GM21825 (cell line): ENCODE measurements at regions not wholly inside any gene's neighbourhood (a gene's known extent, or its start where the extent isn't known, plus 50 kb on each side); places are given as distances from the start of the nearest gene placed in this dataset.

Experiments used
- ATAC-seq: cut with Tn5 transposase; IDR thresholded peaks from one replicate; pipeline ENCODE4 v1.9.1; 2021; ENCODE audit warnings: mild to moderate bottlenecking, moderate library complexity; ENCODE audit not compliant: unreplicated experiment

DNA sequence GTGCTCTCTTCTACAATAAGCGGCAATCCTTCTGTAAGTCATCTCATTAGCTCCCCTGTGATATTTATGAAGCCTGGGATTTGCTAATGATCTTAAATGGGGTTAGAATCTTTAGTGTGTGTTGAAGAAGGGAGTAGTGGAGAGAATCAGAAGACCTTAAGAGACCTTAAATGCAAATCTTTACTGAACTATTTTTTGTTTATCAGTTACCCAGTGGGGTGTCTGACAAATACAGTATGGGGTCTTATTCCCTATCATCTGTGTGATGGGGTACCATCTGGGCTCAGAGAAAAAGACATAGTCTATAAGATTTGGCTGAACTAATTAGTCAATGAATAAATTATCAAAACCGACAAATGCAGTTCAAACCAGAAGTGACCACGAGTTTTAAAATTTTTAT is 378.4 kb upstream of the SGCD start:
- no peak for ATAC-seq

DNA sequence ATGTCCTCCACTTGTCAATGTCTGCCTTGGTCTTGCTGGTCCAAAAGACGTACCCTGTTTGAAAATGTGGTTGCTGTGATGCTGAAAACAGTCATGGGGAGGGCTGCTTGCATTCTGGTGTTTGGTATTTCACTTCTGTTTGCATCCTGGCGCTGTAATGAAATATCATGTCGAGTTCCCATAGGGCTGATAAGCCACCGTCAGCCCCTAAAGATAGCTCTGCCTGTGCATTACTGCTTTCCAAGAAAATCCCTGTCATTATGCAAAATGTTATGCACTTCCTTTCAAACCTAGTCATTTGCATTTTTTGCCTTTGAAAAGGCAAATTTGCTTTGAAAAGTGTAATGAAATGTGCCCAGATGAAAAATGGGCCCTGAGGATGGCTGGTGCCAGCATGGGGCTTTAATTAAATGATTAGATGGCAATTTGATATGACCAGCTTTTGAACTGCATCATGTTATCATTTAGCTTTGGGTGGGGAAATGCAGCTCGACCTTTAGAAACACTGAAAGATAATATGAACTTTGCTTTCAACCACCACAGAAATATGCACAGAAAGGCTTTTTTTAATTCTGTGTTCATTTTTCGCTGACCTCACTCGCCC is 374.4 kb upstream of the SGCD start:
- no peak for ATAC-seq

DNA sequence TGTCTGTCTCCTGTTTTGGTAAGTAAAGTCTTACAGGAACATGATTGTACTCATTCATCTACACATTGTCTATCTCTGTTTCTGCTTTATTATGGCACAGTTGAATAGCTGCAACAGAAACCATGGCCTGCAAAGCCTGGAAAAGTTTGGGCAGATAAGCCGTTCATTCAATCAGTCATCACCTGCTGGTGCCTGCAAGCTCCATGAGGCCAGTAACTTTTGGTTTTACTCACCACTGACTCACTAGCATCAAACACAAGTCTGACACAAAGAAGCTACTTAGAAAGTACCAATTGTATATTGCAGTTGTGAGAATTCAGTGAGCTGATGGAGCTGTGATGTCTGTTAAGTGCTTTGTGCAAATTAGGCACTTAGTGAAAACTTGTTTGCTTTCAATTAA is 373.6 kb upstream of the SGCD start:
- ATAC-seq = no peak

DNA sequence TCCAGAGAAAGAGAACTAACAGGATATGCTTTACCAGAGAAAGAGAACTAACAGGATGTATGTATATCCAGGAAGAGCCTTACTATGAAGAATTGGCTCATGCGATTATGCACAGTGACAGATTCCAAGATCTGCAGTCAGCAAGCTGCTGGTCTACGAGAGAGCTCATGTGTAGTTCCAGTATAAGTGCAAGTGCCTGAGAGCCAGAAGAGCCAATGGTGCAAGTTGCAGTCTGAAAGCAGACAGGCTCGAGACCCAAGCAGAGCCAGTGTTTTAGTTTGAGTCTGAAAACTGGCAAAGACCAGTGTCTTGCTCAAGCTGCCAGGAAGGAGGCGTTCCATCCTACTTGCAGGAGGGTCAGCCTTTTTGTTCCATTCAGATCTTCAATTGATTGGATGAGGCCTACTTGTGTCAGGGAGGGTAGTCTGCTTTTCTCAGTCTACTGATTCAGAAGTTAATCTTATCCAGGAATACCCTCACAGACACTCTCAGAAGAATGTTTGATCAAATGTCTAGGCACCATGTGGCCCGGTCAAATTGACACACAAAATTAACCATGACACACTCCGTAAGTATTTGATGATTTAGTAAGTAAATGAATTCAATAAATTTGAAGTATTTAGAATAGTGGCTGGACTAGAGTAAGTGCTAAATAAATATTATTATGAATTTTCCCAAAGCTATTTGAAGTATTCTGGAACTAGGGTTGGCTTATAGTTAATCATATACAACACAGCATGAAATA is 372.1 kb upstream of the SGCD start:
- ATAC-seq = no peak

DNA sequence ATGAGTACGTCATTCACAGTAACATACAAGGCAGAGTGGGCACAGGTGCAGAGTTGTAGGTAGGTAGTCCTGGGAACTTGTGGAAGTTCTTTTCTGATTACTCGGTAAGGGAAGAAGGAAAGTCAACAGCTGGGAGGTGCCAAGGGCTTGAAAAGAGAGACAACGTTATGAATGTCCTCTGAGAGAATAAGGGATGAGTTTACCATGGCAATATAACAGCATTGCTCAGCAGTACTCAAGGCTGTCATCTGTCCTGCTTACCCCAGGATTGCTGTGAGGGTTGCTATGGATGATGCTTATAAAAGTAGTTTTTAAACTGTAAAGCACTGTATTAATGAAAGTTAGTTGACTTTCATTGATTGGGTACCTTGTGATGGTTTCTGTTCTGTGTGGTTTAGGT is 369.1 kb upstream of the SGCD start:
- no peak for ATAC-seq

DNA sequence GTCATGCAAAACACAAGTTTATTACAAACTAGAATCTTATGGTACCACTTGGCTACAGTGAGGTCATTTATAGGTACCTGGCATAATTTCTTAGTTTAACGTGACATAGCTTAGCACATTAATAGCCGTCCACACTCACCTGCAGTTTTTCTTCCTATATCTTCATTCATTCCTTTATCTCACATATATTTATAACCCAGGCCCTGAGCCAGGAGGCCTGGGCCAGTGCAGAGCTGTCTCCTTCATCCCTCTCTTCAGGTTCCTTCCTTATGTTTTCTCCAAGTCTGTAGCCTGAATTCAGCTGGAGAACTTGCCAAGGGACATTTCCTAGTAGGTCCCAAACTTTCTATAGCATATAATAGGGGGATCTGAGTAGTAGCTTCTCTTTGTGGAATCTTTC is 367.9 kb upstream of the SGCD start:
- no peak for ATAC-seq

DNA sequence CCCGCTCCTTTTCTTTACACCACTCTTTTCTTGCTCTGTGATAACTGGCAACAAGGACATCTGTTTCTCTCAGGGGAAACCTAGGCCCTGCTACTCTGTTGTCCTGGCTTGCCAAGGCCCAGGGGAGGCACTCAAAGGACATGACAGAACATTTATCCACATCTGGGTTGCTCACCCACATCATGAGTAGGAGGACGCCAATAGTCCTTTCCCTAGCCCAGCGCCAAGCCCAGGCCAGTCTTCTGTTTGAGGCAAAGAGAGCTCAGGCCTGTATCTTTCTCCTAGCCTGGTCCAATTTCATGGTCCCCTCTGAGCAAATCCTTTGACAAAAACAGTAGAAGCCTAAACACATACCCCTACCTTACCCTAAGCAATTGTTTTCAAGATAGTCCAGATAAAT is 366.8 kb upstream of the SGCD start:
- ATAC-seq = no peak

DNA sequence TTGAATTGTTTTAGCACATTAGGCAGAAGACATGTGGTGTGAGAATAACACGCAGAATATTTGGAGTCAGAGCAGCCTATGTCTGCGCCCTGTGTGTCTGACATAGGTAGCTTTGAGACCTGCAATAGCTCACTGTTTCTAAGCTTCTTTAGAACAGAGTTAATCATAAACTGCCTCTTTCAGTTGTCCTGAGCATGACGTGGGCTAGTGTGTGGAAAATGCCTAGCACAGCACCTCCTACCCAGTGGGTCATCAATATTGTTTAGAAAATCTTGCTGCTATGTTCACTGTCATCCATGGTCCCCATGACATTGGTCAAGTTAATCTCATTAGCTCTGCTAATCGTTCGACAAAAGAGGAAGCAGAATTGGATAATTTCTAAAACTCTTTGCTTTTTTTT is 357.4 kb upstream of the SGCD start:
- no peak for ATAC-seq

DNA sequence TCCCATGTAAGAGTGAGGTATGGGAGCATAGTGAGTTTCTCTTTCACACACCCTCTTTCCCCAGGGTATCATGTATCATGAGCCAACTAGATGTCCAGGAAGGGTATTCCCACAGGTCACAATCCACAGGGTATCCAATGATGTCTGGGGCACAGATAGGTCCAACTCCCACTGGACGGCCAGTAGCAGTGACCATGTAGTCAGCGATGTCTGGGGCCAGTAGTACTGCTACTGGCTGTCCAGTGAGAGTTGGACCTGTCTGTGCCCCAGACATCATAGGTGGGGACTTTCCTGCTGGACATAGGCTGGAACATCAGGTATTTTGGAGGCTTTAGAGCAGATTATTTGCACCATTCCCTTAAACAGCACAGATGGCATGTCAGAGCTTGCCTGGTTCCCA is 352.6 kb upstream of the SGCD start:
- no peak for ATAC-seq

DNA sequence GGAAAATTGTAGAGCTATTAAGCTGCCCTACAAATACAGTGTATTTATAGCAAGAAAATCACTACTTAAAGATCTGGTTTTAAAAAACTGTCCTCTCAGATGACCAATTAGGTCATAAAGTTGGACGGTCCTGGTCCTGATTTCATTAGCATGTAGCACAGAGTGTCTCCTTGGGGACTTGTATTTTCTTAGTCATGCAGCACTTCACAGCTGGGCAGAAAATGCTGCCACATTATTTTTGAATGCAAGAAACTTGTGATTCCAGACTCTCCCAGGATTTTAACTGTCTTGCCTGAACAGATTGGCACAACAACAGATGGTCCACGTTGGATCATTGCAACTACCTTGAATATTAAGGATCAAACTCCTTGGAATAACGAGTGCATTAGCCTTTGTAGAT is 348.1 kb upstream of the SGCD start:
- no peak for ATAC-seq

DNA sequence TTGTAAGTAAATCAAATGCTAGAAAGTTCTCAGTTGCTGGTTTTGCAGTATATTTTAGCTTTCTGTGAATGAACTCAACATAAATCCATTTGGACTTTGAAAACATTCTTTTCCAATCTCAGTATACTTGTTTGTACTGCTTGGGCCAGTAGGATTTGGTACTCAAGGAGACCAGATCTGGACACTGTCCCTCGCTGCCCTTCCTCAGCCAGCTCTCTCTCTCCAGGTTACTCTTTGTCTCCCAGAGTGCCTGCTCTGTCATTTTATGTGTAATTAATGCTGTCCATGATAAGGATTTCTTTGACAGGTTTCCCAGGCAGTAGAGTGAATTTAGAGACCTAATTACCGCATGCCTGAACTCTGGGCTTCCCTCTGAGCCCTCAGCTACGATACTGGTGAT is 344.6 kb upstream of the SGCD start:
- ATAC-seq = no peak

DNA sequence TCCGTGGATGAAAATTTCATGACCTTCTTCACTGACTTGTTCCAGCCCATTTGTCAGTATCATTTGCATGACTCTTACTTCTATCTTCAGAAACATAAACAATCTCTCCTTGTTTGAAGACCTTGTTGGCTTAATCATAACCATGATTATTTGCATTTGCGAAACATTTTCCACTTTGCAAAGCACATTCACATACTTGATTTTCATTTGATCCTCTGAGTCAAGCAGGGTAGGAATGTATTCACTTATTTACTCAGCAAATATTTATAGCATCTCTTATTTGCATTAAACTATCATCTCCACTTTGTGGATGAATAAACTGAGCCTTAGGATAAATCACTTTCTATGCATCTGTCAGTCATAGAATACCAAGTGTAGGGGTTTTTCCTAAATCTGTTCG is 343.0 kb upstream of the SGCD start:
- no peak for ATAC-seq

DNA sequence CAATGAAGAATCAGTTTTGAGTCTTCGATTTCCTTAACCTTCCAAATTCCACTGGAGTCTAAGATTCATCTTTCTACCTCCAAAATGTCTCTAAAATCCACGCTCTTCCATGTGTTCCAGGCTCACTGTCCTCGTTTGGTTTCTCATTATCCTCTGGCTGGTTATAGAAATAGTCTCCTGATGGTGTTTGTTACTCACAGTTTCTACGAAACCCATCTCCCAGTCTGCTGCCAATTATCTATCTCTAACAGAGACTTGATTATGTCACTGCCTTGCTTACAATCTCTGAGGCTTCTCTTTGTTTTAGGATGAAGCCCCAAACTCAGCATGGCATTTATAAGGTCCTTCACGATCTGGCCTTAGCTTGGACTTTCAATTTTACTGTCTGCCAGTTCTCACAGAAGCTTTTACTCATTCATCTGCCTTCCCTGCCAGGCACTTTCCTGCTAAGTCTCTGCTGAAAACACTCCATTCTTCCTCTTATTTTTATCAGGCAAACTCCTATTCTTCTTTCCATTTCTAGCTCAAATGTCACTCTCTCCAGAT is 339.6 kb upstream of the SGCD start:
- no peak for ATAC-seq

DNA sequence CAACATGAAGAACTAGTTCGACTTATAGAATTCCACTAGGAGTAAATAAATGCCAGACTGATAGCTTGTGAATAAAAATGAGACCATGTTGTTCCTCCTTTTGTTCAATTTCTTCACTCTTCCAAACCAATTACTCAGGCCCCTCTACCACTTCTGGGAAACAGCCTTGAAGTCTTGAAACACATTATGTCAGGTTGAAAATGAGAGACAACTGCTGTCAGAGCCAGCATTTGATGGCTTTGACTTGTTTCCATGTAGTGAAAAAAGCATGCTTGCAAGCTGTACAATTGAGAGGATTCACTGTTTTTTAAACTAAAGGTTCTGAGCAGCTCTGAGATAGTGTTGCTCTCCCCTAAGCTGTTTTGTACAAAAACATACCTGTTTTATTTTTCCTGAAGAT is 337.1 kb upstream of the SGCD start:
- no peak for ATAC-seq

DNA sequence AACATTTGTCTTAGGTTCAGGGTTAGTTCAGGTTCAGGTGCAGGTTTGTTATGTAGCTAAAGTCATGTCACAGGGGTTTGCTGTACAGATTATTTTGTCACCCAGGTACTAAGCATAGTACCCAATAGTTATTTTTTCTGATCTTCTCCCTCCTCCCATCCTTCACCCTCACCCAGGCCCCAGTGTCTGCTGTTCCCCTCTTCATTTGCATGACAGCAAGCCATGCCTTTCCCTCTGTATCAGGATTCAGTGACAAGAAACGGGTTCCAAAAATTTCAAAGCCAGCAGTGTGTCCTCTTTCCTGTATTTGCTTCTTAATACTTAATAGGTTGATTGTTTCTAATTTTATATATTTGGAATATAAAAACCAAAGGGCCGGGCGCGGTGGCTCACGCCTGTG is 330.8 kb upstream of the SGCD start:
- ATAC-seq = no peak

DNA sequence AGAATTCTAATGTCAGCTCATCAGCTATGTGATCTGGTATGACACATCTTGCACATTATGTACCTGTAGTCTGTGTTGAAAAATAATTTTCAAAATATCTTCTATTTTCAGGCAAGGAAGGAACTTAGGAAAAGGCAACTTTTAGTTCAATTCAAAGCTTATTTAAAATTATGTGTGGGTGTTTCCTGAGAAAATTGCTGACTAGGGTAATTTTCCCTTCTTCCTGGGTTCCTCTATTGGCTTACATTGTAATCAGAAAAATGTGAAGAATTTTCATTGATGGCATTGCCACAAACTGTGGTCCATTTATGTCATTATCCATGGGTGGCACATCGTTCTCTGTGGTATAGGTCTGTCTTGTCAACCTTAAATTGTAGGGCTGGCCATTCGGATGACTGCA is 328.7 kb upstream of the SGCD start:
- ATAC-seq = no peak

DNA sequence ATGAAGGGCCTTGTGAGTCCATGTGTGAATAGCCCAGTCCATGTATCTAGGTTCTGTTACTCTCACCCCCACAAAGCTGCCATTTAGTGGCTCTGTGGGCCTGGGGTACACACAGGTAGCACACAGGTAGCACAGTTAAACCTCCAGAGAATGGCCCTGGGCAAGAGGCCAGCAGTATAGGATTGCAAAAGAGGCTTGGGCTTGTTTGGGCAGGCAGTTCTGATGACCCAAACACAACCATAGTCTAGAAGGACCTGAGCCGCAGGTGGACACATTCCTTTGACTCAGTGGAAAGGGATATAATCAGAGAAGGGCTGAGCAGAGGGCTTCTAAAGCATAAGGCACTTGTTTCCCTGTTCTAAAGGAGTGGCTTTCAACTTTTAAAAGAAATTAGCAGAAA is 326.8 kb upstream of the SGCD start:
- no peak for ATAC-seq

DNA sequence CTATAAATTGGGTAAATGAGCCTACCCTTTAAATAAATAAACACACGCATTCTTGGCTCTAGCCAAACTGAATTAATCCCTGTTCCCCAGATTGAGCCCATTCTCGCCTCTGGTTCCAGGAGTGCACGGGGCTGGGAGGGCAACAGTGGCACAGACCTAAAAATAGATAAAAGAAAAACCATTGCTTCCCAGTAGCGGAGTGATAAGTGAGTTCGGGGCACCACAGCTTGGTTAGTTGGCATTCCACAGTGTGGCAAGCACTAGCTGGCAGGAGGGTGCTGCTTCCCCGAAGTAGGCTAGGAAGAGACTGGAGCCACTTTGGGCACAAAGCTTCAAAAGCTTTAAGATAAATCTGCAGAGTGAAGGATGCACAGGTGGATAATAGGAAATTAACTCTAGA is 322.2 kb upstream of the SGCD start:
- ATAC-seq = no peak

DNA sequence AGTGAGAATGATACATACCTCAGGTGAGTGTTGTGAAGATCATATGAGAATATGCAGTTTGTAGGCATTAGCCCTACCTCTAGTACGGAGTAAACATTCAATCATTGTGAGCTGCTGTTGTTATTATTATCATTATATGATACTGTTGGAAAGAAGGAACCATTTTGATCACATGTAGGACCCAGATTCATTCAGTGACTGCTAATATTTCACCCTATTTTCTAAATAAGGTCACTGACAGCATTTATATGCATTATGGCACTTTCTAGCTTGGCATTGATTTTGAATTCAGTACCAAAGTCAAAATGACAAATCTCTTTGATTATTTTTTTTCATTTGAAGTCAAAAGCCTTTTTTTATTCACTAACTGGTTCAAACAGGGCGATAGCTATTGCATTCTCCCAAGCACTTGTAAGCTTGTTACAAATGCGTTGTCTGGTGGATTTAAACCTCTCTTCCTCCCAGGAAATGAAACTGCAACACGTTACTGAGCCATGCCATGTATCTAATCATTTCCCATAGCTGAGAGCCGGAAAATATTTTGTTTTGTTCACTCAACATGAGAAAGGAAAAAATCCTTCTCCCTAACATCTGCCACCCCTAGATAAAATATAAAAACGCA is 320.8 kb upstream of the SGCD start:
- no peak for ATAC-seq

DNA sequence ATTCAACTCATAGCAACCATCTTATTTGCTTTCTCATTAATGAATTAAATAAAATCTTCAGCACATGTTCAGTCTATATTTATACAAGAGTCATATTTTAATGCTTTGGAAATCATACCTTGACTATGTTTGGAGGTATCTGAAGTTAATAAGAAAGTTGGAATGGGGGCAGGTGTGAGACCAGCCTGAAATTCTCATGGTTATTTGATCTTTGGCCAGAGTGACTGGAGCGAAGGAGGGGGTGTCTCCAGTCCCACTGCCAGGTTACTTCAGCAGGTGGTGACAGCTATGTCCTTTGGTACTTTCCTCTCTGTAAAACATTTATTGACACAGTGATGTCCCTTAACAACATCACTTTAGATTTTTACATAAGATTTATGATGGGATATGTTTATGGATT is 318.1 kb upstream of the SGCD start:
- ATAC-seq = no peak

DNA sequence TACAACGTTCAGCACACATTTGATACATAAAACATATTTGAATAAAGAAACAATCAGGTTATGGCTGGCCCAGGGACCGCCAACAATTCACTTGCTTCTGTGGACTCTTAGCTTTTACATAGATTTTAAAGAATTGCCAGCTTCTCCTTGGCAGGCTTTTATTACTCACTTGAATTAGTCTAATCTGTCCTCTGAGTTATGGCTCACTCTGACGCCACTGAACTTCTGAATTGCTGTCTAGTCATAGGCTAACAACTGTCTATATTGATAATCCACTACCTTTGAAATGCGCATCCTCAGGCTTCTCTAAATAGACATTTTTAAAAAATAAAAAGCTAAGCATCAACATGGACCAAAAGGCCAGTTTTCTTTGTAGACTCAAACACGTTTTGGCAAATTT is 317.4 kb upstream of the SGCD start:
- ATAC-seq = no peak

DNA sequence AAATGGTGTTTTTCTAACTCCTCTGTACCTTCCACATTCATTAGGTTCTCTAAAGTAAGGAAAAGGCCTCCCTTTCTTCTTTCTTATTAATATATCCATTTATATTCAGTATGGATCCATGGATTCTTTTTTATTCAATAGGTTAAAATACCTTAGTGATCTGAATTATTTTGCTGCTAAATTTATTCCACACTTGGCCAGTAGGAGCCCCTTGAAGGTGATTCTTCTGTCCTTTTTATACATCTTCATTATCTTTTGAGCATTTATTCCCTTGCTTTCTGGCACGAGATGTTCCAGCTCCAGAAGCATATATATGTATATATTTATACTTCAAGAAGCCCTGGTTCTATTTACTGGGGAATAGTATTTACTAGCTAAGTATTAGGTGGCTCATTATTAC is 311.8 kb upstream of the SGCD start:
- no peak for ATAC-seq
